Calu3 (cell line): ENCODE measurements at regions not wholly inside any gene's neighbourhood (a gene's known extent, or its start where the extent isn't known, plus 50 kb on each side); places are given as distances from the start of the nearest gene placed in this dataset.

Source experiments
- BruUV-seq: library from RNA; stranded (reverse); fragments of 400-500 nt; replicated peaks from 2 replicates; lab custom pipeline; 2021; lab: Mats Ljungman, UMichigan
- CTCF ChIA-PET: fragments of 300-600 bp; sonication (Branson Sonifier 250); formaldehyde crosslinking; loops from one replicate; lab custom pipeline; 2022; ENCODE audit warnings: antibody characterized with exemption; lab: Charles Lee
- DNase-seq: peaks from one replicate; pipeline ENCODE4 v3.0.0; 2022
- H3K27ac Mint-ChIP-seq: one replicate; pipeline ENCODE4 v1.8.0; 2022; ENCODE audit warnings: mixed read lengths; ENCODE audit not compliant: unreplicated experiment
- H3K27me3 Mint-ChIP-seq: one replicate; pipeline ENCODE4 v1.8.0; 2022; ENCODE audit warnings: mixed read lengths; ENCODE audit not compliant: unreplicated experiment
- H3K36me3 Mint-ChIP-seq: one replicate; pipeline ENCODE4 v1.8.0; 2022; ENCODE audit warnings: mild to moderate bottlenecking, moderate library complexity, mixed read lengths; ENCODE audit not compliant: insufficient read depth, unreplicated experiment
- H3K4me1 Mint-ChIP-seq: one replicate; pipeline ENCODE4 v1.8.0; 2022; ENCODE audit warnings: mild to moderate bottlenecking, low read depth, mixed read lengths; ENCODE audit not compliant: unreplicated experiment
- H3K4me3 Mint-ChIP-seq: one replicate; pipeline ENCODE4 v1.8.0; 2022; ENCODE audit warnings: mild to moderate bottlenecking, low read depth, moderate library complexity, mixed read lengths; ENCODE audit not compliant: unreplicated experiment
- H3K9me3 Mint-ChIP-seq: one replicate; pipeline ENCODE4 v1.8.0; 2022; ENCODE audit warnings: low read depth, mixed read lengths; ENCODE audit not compliant: unreplicated experiment
- intact Hi-C: fragments of 100-400 bp; cut with micrococcal nuclease; formaldehyde crosslinking; loops from one replicate; pipeline ENCODE4 v1.10.0; 2022; ENCODE audit not compliant: unreplicated experiment
- TF ChIP-seq, protein P1 (sequence below): fragments of 200-600 bp; IDR thresholded peaks from one replicate; pipeline ENCODE4 v1.8.0; 2022; ENCODE audit warnings: antibody characterized with exemption; ENCODE audit not compliant: unreplicated experiment

DNA sequence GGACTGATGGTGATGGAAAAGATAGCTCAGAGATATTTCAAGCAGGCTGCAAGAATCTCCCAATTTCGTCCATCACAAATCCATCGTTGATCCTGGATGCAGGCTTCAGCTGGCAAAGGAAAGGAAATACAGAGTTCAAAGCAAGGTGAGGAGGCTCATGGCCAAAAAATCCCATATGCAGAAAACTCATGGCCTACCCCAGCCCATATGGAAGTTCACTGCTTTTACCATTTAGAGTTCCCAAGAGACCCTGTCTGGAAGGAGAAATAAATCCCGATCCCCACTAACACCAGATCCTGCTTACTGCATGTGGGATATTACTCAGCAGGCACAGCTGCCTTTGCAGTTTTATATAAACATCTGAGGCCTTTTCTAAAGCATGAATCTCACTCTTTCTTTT is 412.9 kb upstream of the SPRY2 start:
- no peak overlapping the region for H3K4me3 Mint-ChIP-seq
- no peaks in the 10 kb centered on the region for H3K36me3 Mint-ChIP-seq
- BruUV-seq, result no TSS peak
- no peaks in the 10 kb centered on the region for H3K9me3 Mint-ChIP-seq
- H3K27ac Mint-ChIP-seq, result no peak overlapping the region
- CTCF ChIA-PET, result no interaction called here
- no peak for DNase-seq
- TF ChIP-seq, protein P1, sequence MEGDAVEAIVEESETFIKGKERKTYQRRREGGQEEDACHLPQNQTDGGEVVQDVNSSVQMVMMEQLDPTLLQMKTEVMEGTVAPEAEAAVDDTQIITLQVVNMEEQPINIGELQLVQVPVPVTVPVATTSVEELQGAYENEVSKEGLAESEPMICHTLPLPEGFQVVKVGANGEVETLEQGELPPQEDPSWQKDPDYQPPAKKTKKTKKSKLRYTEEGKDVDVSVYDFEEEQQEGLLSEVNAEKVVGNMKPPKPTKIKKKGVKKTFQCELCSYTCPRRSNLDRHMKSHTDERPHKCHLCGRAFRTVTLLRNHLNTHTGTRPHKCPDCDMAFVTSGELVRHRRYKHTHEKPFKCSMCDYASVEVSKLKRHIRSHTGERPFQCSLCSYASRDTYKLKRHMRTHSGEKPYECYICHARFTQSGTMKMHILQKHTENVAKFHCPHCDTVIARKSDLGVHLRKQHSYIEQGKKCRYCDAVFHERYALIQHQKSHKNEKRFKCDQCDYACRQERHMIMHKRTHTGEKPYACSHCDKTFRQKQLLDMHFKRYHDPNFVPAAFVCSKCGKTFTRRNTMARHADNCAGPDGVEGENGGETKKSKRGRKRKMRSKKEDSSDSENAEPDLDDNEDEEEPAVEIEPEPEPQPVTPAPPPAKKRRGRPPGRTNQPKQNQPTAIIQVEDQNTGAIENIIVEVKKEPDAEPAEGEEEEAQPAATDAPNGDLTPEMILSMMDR, result no peak
- H3K4me1 Mint-ChIP-seq, result no peaks in the 10 kb centered on the region
- no peaks in the 10 kb centered on the region for H3K27me3 Mint-ChIP-seq
- intact Hi-C loops, result no loop called here

DNA sequence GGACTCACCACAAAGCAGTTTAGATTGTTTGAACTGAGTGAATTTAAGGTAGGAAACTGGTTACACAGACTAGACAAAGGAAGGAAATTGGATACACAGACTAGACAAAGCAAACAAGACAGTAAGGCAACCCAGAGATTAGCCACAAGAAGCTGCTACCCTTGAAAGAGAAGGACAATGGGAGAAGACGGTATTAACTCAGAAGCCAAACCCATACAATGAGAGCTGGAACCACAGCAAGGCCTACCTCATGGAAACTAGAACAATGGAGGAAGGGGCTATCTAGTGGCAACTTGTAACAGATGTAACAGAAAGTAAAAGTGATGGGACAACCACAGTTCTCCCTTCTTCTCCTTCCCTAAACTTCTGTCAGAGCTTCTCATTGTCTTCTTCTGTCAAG is 410.9 kb upstream of the SPRY2 start:
- Mint-ChIP-seq H3K4me1 (no peaks in the 10 kb centered on the region), H3K4me3 (no peak overlapping the region), H3K36me3 (no peaks in the 10 kb centered on the region), H3K27ac (no peak overlapping the region), H3K9me3 (no peaks in the 10 kb centered on the region), H3K27me3 (no peaks in the 10 kb centered on the region)
- intact Hi-C loops, result no loop called here
- TF ChIP-seq, protein P1, result no peak
- CTCF ChIA-PET, result no interaction called here
- no peak for DNase-seq
- no TSS peak for BruUV-seq

GRCh38 chr13:80744147-80744914 is 403.4 kb upstream of the SPRY2 start:
- TF ChIP-seq, protein P1, result no peak
- CTCF ChIA-PET, result no interaction called here
- Mint-ChIP-seq H3K27ac (no peak overlapping the region), H3K9me3 (no peaks in the 10 kb centered on the region), H3K4me1 (no peaks in the 10 kb centered on the region), H3K27me3 (no peaks in the 10 kb centered on the region), H3K4me3 (no peak overlapping the region), H3K36me3 (no peaks in the 10 kb centered on the region)
- BruUV-seq, result no TSS peak
- intact Hi-C loops, result no loop called here
- DNase-seq, result no peak

GRCh38 chr13:80742033-80742432 is 401.1 kb upstream of the SPRY2 start:
- Mint-ChIP-seq H3K4me3 (no peak overlapping the region), H3K9me3 (no peaks in the 10 kb centered on the region), H3K4me1 (no peaks in the 10 kb centered on the region), H3K27me3 (no peaks in the 10 kb centered on the region), H3K27ac (no peak overlapping the region), H3K36me3 (no peaks in the 10 kb centered on the region)
- TF ChIP-seq, protein P1, result no peak
- intact Hi-C loops, result no loop called here
- DNase-seq, result no peak
- CTCF ChIA-PET, result no interaction called here
- no TSS peak for BruUV-seq
